BJ (cell line): ENCODE measurements at regions not wholly inside any gene's neighbourhood (a gene's known extent, or its start where the extent isn't known, plus 50 kb on each side); places are given as distances from the start of the nearest gene placed in this dataset.

Experiments used
- CTCF ChIA-PET: fragments of 350-600 bp; formaldehyde crosslinking; extraction: SDS; loops from one replicate; lab custom pipeline; 2021; ENCODE audit warnings: antibody characterized with exemption, inconsistent platforms; lab: Yijun Ruan, JAX
- POLR2A ChIA-PET: fragments of 300-600 bp; sonication (Branson Sonifier 250); formaldehyde crosslinking; extraction: SDS; loops from one replicate; lab custom pipeline; 2021; ENCODE audit warnings: antibody characterized with exemption; lab: Charles Lee
- DNase-seq: peaks from one replicate; pipeline ENCODE4 v3.0.0-alpha.2; 2011; ENCODE audit warnings: low read depth
- H3K27me3 ChIP-seq: 2 replicates; pipeline ENCODE4 v1.6.0; 2011; ENCODE audit warnings: low read length; ENCODE audit not compliant: control insufficient read depth, insufficient read depth
- H3K36me3 ChIP-seq: 2 replicates; pipeline ENCODE4 v1.5.1; 2011; ENCODE audit warnings: low read length; ENCODE audit not compliant: control insufficient read depth, insufficient read depth
- H3K4me3 ChIP-seq: 2 replicates; pipeline ENCODE4 v1.5.1; 2011; ENCODE audit warnings: low read depth, mild to moderate bottlenecking, control low read depth, low read length
- TF ChIP-seq, protein P1 (sequence below): IDR thresholded peaks from 2 replicates; pipeline ENCODE4 v1.5.1; 2011; ENCODE audit warnings: low read depth, mild to moderate bottlenecking, control low read depth, inconsistent platforms, low read length, moderate library complexity; ENCODE audit not compliant: insufficient read depth

DNA sequence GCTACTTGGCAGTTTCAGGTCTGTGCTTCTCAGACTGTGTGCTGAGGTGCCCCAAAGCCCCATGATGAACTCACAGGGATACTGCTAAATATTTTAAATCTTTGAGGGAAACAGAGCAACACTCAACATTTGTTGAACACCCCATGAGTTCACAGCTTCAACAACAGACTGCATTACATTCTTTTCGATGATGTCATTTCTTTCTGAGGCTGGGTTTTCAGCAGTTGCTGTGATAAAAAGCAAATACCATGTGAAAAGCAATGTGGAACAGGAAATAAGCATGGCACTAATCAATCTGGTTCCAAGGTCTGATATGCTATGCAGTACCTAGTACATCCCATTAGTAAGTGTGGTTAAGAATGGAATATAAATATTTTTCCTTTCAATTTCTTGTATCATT, 82.7 kb downstream of the RPL27A start:
- ChIA-PET CTCF (interaction anchor here (1.0 kb wide), 1 partner anchor 46 kb away, joined by 3 read pairs; no protein-coding TSS in a partner anchor), POLR2A (no interaction called here)
- H3K4me3 ChIP-seq = no peak overlapping the region
- TF ChIP-seq, protein P1, sequence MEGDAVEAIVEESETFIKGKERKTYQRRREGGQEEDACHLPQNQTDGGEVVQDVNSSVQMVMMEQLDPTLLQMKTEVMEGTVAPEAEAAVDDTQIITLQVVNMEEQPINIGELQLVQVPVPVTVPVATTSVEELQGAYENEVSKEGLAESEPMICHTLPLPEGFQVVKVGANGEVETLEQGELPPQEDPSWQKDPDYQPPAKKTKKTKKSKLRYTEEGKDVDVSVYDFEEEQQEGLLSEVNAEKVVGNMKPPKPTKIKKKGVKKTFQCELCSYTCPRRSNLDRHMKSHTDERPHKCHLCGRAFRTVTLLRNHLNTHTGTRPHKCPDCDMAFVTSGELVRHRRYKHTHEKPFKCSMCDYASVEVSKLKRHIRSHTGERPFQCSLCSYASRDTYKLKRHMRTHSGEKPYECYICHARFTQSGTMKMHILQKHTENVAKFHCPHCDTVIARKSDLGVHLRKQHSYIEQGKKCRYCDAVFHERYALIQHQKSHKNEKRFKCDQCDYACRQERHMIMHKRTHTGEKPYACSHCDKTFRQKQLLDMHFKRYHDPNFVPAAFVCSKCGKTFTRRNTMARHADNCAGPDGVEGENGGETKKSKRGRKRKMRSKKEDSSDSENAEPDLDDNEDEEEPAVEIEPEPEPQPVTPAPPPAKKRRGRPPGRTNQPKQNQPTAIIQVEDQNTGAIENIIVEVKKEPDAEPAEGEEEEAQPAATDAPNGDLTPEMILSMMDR = no peak
- no peaks in the 10 kb centered on the region for H3K27me3 ChIP-seq
- 0 out of 2 replicates have a peak, but pooled peaks cover 3% of the 10 kb centered on the region for H3K36me3 ChIP-seq
- no peak for DNase-seq

DNA sequence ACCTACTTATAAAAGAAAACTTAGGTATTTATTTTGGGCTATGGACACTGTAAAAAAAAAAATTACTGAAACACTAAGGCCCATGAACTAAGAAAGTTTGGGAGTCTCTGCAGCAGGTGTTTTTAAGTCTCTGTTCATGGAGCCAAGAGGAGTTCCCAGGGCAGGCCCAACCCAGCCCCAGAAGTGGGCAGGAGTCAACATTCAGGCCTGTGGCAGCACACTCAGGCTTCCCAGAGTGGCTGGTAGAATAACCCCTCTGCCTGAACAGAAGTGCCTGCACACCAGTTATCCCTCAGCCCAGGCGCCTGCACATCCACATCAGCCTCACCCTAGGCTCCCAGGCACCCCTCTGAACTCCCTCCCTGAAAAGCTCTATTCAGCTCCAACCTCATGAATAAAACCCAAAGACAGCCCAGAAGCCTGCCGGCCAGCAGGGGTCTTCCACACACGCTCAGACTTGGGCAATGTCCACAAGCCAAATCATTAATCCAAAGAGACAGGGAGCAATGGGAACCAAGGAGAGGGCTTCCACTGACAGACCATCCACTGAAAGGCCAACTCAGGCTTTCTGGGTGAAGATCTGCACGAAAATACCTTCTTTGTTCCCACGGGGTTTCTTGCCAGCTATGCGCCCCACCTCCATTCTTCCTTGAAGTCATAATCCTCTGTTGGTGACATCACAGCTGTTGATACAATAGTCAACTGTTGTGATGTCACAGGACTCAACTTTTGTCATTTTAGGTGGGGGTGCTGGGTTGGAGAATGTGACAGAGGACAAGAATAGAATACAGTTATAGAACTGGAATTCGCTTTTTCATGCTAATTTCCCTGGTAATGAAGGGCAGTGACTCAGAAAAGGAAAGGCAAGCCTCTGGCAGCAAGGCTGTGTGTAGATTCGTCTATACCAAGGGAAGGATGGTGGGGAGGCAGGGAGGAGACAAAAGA, 83.7 kb downstream of the RPL27A start:
- TF ChIP-seq, protein P1 = no peak
- Histone ChIP-seq H3K27me3 (no peaks in the 10 kb centered on the region), H3K4me3 (no peak overlapping the region), H3K36me3 (peaks cover 6% of the 10 kb centered on the region; the same call in 1 of the 2 replicates)
- DNase-seq = no peak
- CTCF ChIA-PET = no interaction called here
- POLR2A ChIA-PET = no interaction called here

DNA sequence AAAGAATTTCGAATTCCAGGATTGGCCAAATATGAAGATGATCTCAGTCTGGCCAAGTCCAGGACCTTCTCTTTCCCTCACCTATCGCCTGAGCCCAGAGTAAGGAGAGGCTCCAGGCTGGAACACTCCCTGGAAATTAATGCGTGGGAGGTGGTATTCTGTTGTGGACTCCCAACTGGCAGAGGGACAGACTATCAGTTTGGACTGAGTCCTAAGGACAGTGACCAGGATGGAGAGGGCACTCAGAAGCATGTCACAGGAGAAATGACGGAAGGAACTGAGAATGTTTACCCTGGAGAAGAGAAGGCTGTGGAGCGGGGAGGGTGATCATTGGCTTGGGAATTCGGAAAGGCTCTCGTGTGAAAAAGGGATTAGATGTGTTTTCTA, 84.4 kb downstream of the RPL27A start:
- CTCF ChIA-PET = interaction anchor here (1.1 to 2.4 kb wide), 3 partner anchors 9 to 20 kb away, joined by 3 to 8 read pairs (median 3); no protein-coding TSS in a partner anchor
- Histone ChIP-seq H3K27me3 (no peaks in the 10 kb centered on the region), H3K4me3 (no peak overlapping the region), H3K36me3 (peaks cover 6% of the 10 kb centered on the region; the same call in 1 of the 2 replicates)
- no peak for DNase-seq
- POLR2A ChIA-PET = no interaction called here
- TF ChIP-seq, protein P1 = no peak

DNA sequence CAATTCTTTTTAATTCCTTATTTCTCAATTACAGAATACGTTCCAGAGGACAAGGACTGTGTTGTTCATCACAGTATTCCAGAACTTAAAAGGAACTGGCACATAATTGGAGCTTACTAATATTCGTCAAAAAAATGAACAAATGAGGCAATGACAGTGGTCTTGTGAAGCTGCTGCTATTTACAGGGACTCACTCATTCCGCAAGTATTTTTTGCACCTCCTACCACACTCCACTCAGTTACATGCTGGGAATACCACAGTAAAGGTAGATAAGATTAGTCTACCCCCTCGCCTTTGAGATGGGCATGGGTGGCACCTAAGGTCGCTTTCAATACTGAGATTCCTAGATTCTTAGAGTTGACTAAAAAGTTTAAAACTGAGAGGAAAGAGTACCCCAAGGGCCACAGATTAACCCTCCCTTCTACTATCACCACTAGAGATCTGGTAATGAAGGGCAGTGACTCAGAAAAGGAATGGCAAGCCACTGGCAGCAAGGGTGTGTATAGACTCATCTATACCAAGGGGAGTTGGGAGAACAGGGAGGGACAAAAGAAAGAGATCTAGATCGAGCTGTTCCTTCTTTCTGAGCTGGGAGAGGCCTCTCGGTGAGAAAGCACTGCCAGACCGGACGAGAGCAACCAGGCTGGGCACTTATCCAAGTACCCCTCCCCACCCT, 85.0 kb downstream of the RPL27A start:
- H3K27me3 ChIP-seq = no peaks in the 10 kb centered on the region
- ChIA-PET POLR2A (no interaction called here), CTCF (interaction anchor here (0.6 to 2.4 kb wide), 6 partner anchors 9 to 370 kb away, joined by 3 to 8 read pairs (median 3); no protein-coding TSS in a partner anchor)
- no peak overlapping the region for H3K4me3 ChIP-seq
- DNase-seq = no peak
- TF ChIP-seq, protein P1 = no peak
- H3K36me3 ChIP-seq = peaks cover 7% of the 10 kb centered on the region; the same call in 1 of the 2 replicates
